ENCODE measurements at regions not wholly inside any gene's neighbourhood (a gene's known extent, or its start where the extent isn't known, plus 50 kb on each side); places are given as distances from the start of the nearest gene placed in this dataset.

- no peak for TF ChIP-seq CTCF (IDR thresholded peaks at IDR 0.05; ENCODE audit: insufficient read depth, low read depth, low read length, missing control alignments)
- H3K4me3 ChIP-seq (ENCODE audit: low read depth, low read length): no peak overlapping the region
- no peak for DNase-seq (ENCODE audit: low read depth)
Measured at GRCh38 chr15:48025118-48025517, 95.7 kb upstream of the SLC24A5 start.

GRCh38 chr15:48028712-48029111 is 92.1 kb upstream of the SLC24A5 start:
- no peak overlapping the region for H3K4me3 ChIP-seq (ENCODE audit: low read depth, low read length)
- no peak for TF ChIP-seq CTCF (IDR thresholded peaks at IDR 0.05; ENCODE audit: insufficient read depth, low read depth, low read length, missing control alignments)
- DNase-seq (ENCODE audit: low read depth): no peak

- H3K4me3 ChIP-seq (ENCODE audit: low read depth, low read length): no peak overlapping the region
- DNase-seq (ENCODE audit: low read depth): no peak
Measured at GRCh38 chr15:48029642-48030041, 91.1 kb upstream of the SLC24A5 start.

GRCh38 chr15:48031466-48031865 is 89.3 kb upstream of the SLC24A5 start:
- no peak for TF ChIP-seq CTCF (IDR thresholded peaks at IDR 0.05; ENCODE audit: insufficient read depth, low read depth, low read length, missing control alignments)
- no peak for DNase-seq (ENCODE audit: low read depth)
- H3K4me3 ChIP-seq (ENCODE audit: low read depth, low read length): no peak overlapping the region

More at GRCh38 chr15:48029642-48030041, 91.1 kb upstream of the SLC24A5 start:
- no peak for TF ChIP-seq CTCF (IDR thresholded peaks at IDR 0.05; ENCODE audit: insufficient read depth, low read depth, low read length, missing control alignments)

GRCh38 chr15:48031973-48032372 is 88.8 kb upstream of the SLC24A5 start:
- no peak for DNase-seq (ENCODE audit: low read depth)
- H3K4me3 ChIP-seq (ENCODE audit: low read depth, low read length): no peak overlapping the region
- TF ChIP-seq CTCF (IDR thresholded peaks at IDR 0.05; ENCODE audit: insufficient read depth, low read depth, low read length, missing control alignments): no peak

GRCh38 chr15:48032911-48033310 is 87.9 kb upstream of the SLC24A5 start:
- no peak for DNase-seq (ENCODE audit: low read depth)
- no peak for TF ChIP-seq CTCF (IDR thresholded peaks at IDR 0.05; ENCODE audit: insufficient read depth, low read depth, low read length, missing control alignments)
- H3K4me3 ChIP-seq (ENCODE audit: low read depth, low read length): no peak overlapping the region

- no peak for DNase-seq (ENCODE audit: low read depth)
- TF ChIP-seq CTCF (IDR thresholded peaks at IDR 0.05; ENCODE audit: insufficient read depth, low read depth, low read length, missing control alignments): no peak
- H3K4me3 ChIP-seq (ENCODE audit: low read depth, low read length): no peak overlapping the region
Measured at GRCh38 chr15:48038221-48038620, 82.6 kb upstream of the SLC24A5 start.
